CD14-positive monocyte (primary cell): ENCODE measurements at regions not wholly inside any gene's neighbourhood (a gene's known extent, or its start where the extent isn't known, plus 50 kb on each side); places are given as distances from the start of the nearest gene placed in this dataset.

ENCODE experiments used
- DNase-seq, 3 donors: peaks; one replicate each; pipeline ENCODE4 v3.0.0-alpha.2; 2011 to 2022
- H2AFZ ChIP-seq: 2 replicates; pipeline ENCODE4 v1.6.0; 2012; ENCODE audit warnings: mild to moderate bottlenecking, low read depth, low read length, inconsistent platforms; ENCODE audit not compliant: insufficient read depth, poor library complexity, severe bottlenecking
- H3K27ac ChIP-seq, 2 donors: 1 replicate in 1 of 2; 2 replicates in 1 of 2; pipeline ENCODE4 v1.5.1; 2012 to 2013; ENCODE audit warnings: low read length in 2 of 2, control low read depth in 1 of 2, inconsistent platforms in 1 of 2, low read depth in 1 of 2, mild to moderate bottlenecking in 1 of 2
- H3K27me3 ChIP-seq, 2 donors: one replicate each; pipeline versions ENCODE4 v1.6.0 to v1.6.1; 2011 to 2013; ENCODE audit warnings: low read length in 2 of 2; ENCODE audit not compliant: control insufficient read depth in 2 of 2, insufficient read depth in 2 of 2
- H3K36me3 ChIP-seq, 2 donors: replicated peaks in 1 of 2; 1 replicate in 1 of 2; 2 replicates in 1 of 2; pipeline versions ENCODE4 v1.5.1 to v1.6.1; 2012 to 2013; ENCODE audit warnings: low read length in 2 of 2, control low read depth in 1 of 2, inconsistent platforms in 1 of 2, mild to moderate bottlenecking in 1 of 2; ENCODE audit not compliant: insufficient read depth in 2 of 2, control insufficient read depth in 1 of 2
- H3K4me1 ChIP-seq, 2 donors: 1 replicate in 1 of 2; 2 replicates in 1 of 2; pipeline versions ENCODE4 v1.5.1 to v1.6.1; 2012 to 2013; ENCODE audit warnings: low read length in 2 of 2, control low read depth in 1 of 2, inconsistent platforms in 1 of 2, mild to moderate bottlenecking in 1 of 2, moderate library complexity in 1 of 2; ENCODE audit not compliant: insufficient read depth in 2 of 2, control insufficient read depth in 1 of 2
- H3K4me2 ChIP-seq: replicated peaks from 2 replicates; pipeline ENCODE3; 2012; ENCODE audit warnings: low read length, moderate library complexity, mild to moderate bottlenecking; ENCODE audit not compliant: poor library complexity, severe bottlenecking; ENCODE audit errors: extremely low read depth
- H3K4me3 ChIP-seq, 3 experiments: fragments of 200-600 bp in 1 of 3; sonication (generic) in 1 of 3; replicated peaks in 1 of 3; 1 replicate in 2 of 3; 2 replicates in 1 of 3; pipeline ENCODE4 v1.5.1; 2011 to 2013; ENCODE audit warnings: low read length in 3 of 3, mild to moderate bottlenecking in 3 of 3, control low read depth in 2 of 3, low read depth in 2 of 3, inconsistent platforms in 1 of 3, moderate library complexity in 1 of 3
- H3K79me2 ChIP-seq: 2 replicates; pipeline ENCODE4 v1.6.0; 2012; ENCODE audit warnings: mild to moderate bottlenecking, control low read depth, inconsistent platforms, low read length, moderate library complexity; ENCODE audit not compliant: insufficient read depth
- H3K9ac ChIP-seq: 2 replicates; pipeline ENCODE4 v1.6.0; 2017; ENCODE audit warnings: low read length, mild to moderate bottlenecking; ENCODE audit not compliant: insufficient read depth, poor library complexity, severe bottlenecking
- H3K9me3 ChIP-seq, 2 donors: replicated peaks in 1 of 2; 1 replicate in 1 of 2; 2 replicates in 1 of 2; pipeline versions ENCODE4 v1.5.1 to v1.6.1; 2012 to 2013; ENCODE audit warnings: low read length in 2 of 2, control low read depth in 1 of 2; ENCODE audit not compliant: control insufficient read depth in 1 of 2, insufficient read depth in 1 of 2
- H4K20me1 ChIP-seq: 2 replicates; pipeline ENCODE4 v1.6.0; 2012; ENCODE audit warnings: mild to moderate bottlenecking, low read length, control low read depth, moderate library complexity; ENCODE audit not compliant: insufficient read depth
- H3K27ac Mint-ChIP-seq, 7 donors: one replicate each; pipeline ENCODE4 v1.8.0; 2020; ENCODE audit warnings: mild to moderate bottlenecking in 7 of 7, mixed read lengths in 7 of 7, moderate library complexity in 6 of 7, inconsistent platforms in 2 of 7
- H3K27me3 Mint-ChIP-seq, 3 donors: one replicate each; pipeline ENCODE4 v1.8.0; 2021 to 2022; ENCODE audit warnings: low read depth in 3 of 3, mild to moderate bottlenecking in 3 of 3, mixed read lengths in 3 of 3, moderate library complexity in 3 of 3, inconsistent platforms in 1 of 3
- H3K36me3 Mint-ChIP-seq, 2 donors: one replicate each; pipeline ENCODE4 v1.8.0; 2020; ENCODE audit warnings: mixed read lengths in 2 of 2, inconsistent platforms in 1 of 2, mild to moderate bottlenecking in 1 of 2
- H3K4me1 Mint-ChIP-seq: one replicate; pipeline ENCODE4 v1.8.0; 2020; ENCODE audit warnings: mild to moderate bottlenecking, mixed read lengths
- H3K4me3 Mint-ChIP-seq, 2 donors: one replicate each; pipeline ENCODE4 v1.8.0; 2020; ENCODE audit warnings: mild to moderate bottlenecking in 2 of 2, mixed read lengths in 2 of 2, moderate library complexity in 1 of 2
- H3K9me3 Mint-ChIP-seq, 7 donors: one replicate each; pipeline ENCODE4 v1.8.0; 2020 to 2022; ENCODE audit warnings: mixed read lengths in 7 of 7, mild to moderate bottlenecking in 6 of 7, moderate library complexity in 6 of 7, inconsistent platforms in 2 of 7
- CTCF ChIP-seq: fragments of 200-600 bp; IDR thresholded peaks from one replicate; pipeline ENCODE4 v1.8.0; 2022; ENCODE audit warnings: antibody characterized with exemption, mild to moderate bottlenecking
- WGBS: methylation state at CpG from one replicate; pipeline ENCODE4 v1.1.5; 2013; ENCODE audit warnings: missing lambda C conversion rate; ENCODE audit not compliant: insufficient coverage; 5-methylcytosine and 5-hydroxymethylcytosine counted together
- intact Hi-C, 2 donors: fragments of 100-400 bp; cut with micrococcal nuclease; formaldehyde crosslinking; loops; one replicate each; pipeline versions ENCODE4 v1.15.0 to v1.15.1; 2023

- Histone ChIP-seq H4K20me1 (no peaks in the 10 kb centered on the region), H3K27me3 (no peaks in the 10 kb centered on the region), H3K9ac (no peak overlapping the region), H3K9me3 (peaks cover 6% of the 10 kb centered on the region in 2 donors), H2AFZ (no peak overlapping the region), H3K27ac (no peak overlapping the region), H3K36me3 (no peaks in the 10 kb centered on the region), H3K4me1 (no peaks in the 10 kb centered on the region), H3K4me2 (no peak overlapping the region), H3K4me3 (no peak overlapping the region), H3K79me2 (no peaks in the 10 kb centered on the region)
- 82% methylated on average over 1 of the region's 1 CpG for WGBS
- no peak for TF ChIP-seq CTCF
- no peak overlapping the region for H3K4me3 Mint-ChIP-seq
- no peak overlapping the region for H3K27ac Mint-ChIP-seq
- no peaks in the 10 kb centered on the region for H3K36me3 Mint-ChIP-seq
- peaks cover 8 to 33% (median 17%) of the 10 kb centered on the region in 7 donors for H3K9me3 Mint-ChIP-seq
- no peak for DNase-seq
- H3K4me1 Mint-ChIP-seq: no peaks in the 10 kb centered on the region
- intact Hi-C loops: no loop called here
- H3K27me3 Mint-ChIP-seq: no peaks in the 10 kb centered on the region
Measured at GRCh38 chr15:46543626-46544025, 908.8 kb downstream of the SQOR start.

- no CpG with 5 or more reads among the region's 1 CpG for WGBS
- intact Hi-C loops: no loop called here
Measured at GRCh38 chr15:46548989-46549388, 914.2 kb downstream of the SQOR start.

More at GRCh38 chr15:46548989-46549388, 914.2 kb downstream of the SQOR start:
- TF ChIP-seq CTCF: no peak
- H3K36me3 ChIP-seq: no peaks in the 10 kb centered on the region
- no peaks in the 10 kb centered on the region for H4K20me1 ChIP-seq
- H2AFZ ChIP-seq: no peak overlapping the region
- H3K27me3 ChIP-seq: no peaks in the 10 kb centered on the region
- H3K27ac Mint-ChIP-seq: no peak overlapping the region
- no peak overlapping the region for H3K27ac ChIP-seq
- no peak overlapping the region for H3K4me3 Mint-ChIP-seq
- peaks cover 4 to 29% of the 10 kb centered on the region in 2 donors for H3K9me3 ChIP-seq
- H3K9ac ChIP-seq: no peak overlapping the region
- no peaks in the 10 kb centered on the region for H3K79me2 ChIP-seq
- no peak overlapping the region for H3K4me3 ChIP-seq
- H3K36me3 Mint-ChIP-seq: no peaks in the 10 kb centered on the region
- no peaks in the 10 kb centered on the region for H3K27me3 Mint-ChIP-seq
- no peaks in the 10 kb centered on the region for H3K4me1 ChIP-seq
- no peaks in the 10 kb centered on the region for H3K4me1 Mint-ChIP-seq
- DNase-seq: no peak
- H3K4me2 ChIP-seq: no peak overlapping the region
- H3K9me3 Mint-ChIP-seq: peaks cover 0 to 14% (median 3%) of the 10 kb centered on the region in 7 donors
